ENCODE measurements at regions not wholly inside any gene's neighbourhood (a gene's known extent, or its start where the extent isn't known, plus 50 kb on each side); places are given as distances from the start of the nearest gene placed in this dataset.

DNA sequence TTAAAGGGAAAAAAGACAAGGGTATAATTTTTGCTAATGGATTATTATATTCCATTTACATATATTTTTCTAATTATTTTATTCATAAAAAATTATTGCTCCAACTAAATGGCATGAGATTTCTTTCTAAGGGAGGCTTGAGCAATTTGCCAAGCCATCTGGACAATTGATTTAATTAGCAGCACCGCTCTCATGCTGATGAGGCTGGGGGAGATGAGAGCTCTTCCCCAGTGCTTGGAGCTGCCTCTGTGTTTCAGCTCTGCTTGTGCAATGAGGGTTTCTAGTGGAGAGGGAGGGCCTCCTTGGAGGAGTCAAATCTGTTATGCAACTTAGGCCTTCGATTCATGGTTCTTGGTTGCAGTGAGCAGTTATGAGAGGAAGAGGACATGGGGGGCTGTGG lies 574.3 kb downstream of the TCERG1L start:
- no peaks in the 10 kb centered on the region for H3K4me1 ChIP-seq (ENCODE audit: insufficient read depth)
- H3K9me3 ChIP-seq: no peaks in the 10 kb centered on the region
- H3K4me3 ChIP-seq: no peak overlapping the region
- TF ChIP-seq EP300 (IDR thresholded peaks at IDR 0.05) (no peak), CTCF (IDR thresholded peaks at IDR 0.05) (no peak), POLR2A (IDR thresholded peaks at IDR 0.05) (no peak)
- H3K27me3 ChIP-seq: no peaks in the 10 kb centered on the region
- no peak for DNase-seq
- H3K27ac ChIP-seq: no peak overlapping the region
- 41 to 49% (median 47%) methylated on average over 2 of the region's 2 CpGs for WGBS, 3 donors
- no peaks in the 10 kb centered on the region for H3K36me3 ChIP-seq
- intact Hi-C loops (cut with DNase I): no loop called here

DNA sequence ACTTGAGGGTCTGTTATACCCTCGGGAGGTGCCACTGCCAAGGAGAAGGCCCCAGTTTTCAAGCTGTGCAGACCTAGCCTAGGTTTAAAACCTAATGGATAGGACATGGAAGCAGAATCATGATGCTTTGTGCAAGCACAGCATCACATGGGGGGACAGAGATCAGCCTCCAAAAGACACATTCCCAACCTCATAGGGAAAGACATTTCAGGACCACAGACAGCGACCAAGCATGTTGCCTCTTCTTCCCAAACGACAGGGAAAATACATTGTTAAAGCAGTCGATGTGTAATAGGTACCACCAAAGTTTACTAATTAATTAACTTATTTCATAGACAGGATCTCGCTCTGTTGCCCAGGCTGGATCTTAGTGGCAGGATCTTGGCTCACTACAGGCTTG lies 573.9 kb downstream of the TCERG1L start:
- no peaks in the 10 kb centered on the region for H3K27me3 ChIP-seq
- no peaks in the 10 kb centered on the region for H3K9me3 ChIP-seq
- intact Hi-C loops (cut with DNase I): no loop called here
- no peaks in the 10 kb centered on the region for H3K4me1 ChIP-seq (ENCODE audit: insufficient read depth)
- no peak for DNase-seq
- 27 to 30% (median 29%) methylated on average over 5 of the region's 5 CpGs for WGBS, 3 donors
- no peaks in the 10 kb centered on the region for H3K36me3 ChIP-seq
- no peak overlapping the region for H3K27ac ChIP-seq
- no peak for TF ChIP-seq POLR2A (IDR thresholded peaks at IDR 0.05)
- TF ChIP-seq EP300 (IDR thresholded peaks at IDR 0.05): no peak
- no peak for TF ChIP-seq CTCF (IDR thresholded peaks at IDR 0.05)
- no peak overlapping the region for H3K4me3 ChIP-seq

DNA sequence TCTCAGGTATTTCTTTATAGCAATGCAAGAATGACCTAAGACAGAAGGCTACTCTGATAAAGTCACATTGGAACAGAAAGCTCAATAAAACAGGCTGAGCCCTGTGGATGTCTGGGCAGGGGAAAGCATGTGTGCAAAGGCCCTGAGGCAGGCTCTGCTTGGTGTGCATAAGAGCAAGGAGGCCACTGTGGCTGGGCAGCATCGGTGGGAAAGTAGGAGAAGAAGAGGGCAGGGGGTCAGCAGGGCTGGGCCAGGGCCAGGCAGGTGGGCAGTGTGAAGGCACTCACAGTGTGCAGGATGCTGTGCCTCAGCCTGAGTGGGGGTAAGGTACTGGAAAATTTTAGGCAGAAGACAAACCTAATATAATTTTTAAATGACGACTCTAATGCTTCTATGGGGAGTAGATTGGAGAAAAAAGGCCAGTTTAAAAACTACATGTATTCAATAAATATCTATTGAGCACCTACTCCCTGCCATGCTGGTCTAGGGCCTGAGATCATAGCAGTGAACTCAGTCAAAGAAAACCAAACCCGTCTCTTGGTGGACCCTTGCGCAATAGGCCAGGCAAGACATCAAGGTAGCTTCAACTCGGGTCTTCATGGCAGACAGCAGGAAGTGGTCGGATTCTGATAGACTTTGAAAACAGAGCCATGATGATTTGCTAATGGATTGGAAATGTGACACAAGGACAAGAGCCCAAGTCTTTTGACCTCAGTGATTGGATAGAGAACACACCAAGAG lies 572.3 kb downstream of the TCERG1L start:
- Histone ChIP-seq H3K27ac (no peak overlapping the region), H3K4me1 (ENCODE audit: insufficient read depth) (no peaks in the 10 kb centered on the region), H3K4me3 (no peak overlapping the region), H3K36me3 (no peaks in the 10 kb centered on the region), H3K9me3 (no peaks in the 10 kb centered on the region), H3K27me3 (no peaks in the 10 kb centered on the region)
- WGBS, 3 donors: 86 to 87% (median 87%) methylated on average over 6 of the region's 6 CpGs
- intact Hi-C loops (cut with DNase I): no loop called here
- peak in 1 of 5 donors; percentile 10 for DNase-seq
- TF ChIP-seq EP300 (IDR thresholded peaks at IDR 0.05): no peak
- TF ChIP-seq POLR2A (IDR thresholded peaks at IDR 0.05): no peak
- no peak for TF ChIP-seq CTCF (IDR thresholded peaks at IDR 0.05)

DNA sequence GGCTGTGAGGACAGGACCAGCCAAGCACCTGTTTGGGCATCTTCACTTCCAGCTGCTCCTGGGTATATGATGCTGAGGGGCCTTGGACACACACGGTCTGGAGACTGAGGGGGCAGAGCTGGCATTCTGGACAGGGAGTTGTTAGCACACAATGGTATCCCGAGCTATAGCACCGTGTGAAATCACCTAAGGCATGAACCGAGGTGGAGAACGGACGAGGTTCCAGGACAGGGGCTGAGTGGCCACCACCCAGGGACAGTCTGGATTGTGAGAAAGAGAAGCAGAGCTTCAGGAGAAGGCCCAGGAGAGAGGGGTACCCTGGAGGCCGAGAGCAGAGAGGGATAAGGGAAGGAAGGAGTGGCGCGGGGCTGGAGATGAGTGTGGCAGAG lies 571.8 kb downstream of the TCERG1L start:
- intact Hi-C loops (cut with DNase I): no loop called here
- H3K9me3 ChIP-seq: no peaks in the 10 kb centered on the region
- no peaks in the 10 kb centered on the region for H3K36me3 ChIP-seq
- no peak overlapping the region for H3K27ac ChIP-seq
- TF ChIP-seq EP300 (IDR thresholded peaks at IDR 0.05) (no peak), CTCF (IDR thresholded peaks at IDR 0.05) (no peak)
- DNase-seq: peak in 1 of 5 donors; percentile 10
- WGBS, 3 donors: 71 to 81% (median 73%) methylated on average over 9 of the region's 9 CpGs
- no peak overlapping the region for H3K4me3 ChIP-seq
- H3K4me1 ChIP-seq (ENCODE audit: insufficient read depth): no peaks in the 10 kb centered on the region
- H3K27me3 ChIP-seq: no peaks in the 10 kb centered on the region

All from ovary (tissue), 7 donors.